Testis (tissue), 2 donors: ENCODE measurements at regions not wholly inside any gene's neighbourhood (a gene's known extent, or its start where the extent isn't known, plus 50 kb on each side); places are given as distances from the start of the nearest gene placed in this dataset.

Experiments
- POLR2A ChIP-seq: fragments of 450-650 bp; IDR thresholded peaks from one replicate; pipeline ENCODE4 v1.6.1; 2017; ENCODE audit warnings: antibody characterized with exemption, mild to moderate bottlenecking, moderate library complexity
- TF ChIP-seq, protein P1 (sequence below), 3 experiments: fragments of 450-650 bp in 2 of 3; fragments of 200-600 bp in 1 of 3; sonication (generic) in 1 of 3; IDR thresholded peaks; one replicate each; pipeline ENCODE4 v1.5.1; 2016 to 2019; ENCODE audit warnings: antibody characterized with exemption in 3 of 3, mild to moderate bottlenecking in 2 of 3, moderate library complexity in 1 of 3

DNA sequence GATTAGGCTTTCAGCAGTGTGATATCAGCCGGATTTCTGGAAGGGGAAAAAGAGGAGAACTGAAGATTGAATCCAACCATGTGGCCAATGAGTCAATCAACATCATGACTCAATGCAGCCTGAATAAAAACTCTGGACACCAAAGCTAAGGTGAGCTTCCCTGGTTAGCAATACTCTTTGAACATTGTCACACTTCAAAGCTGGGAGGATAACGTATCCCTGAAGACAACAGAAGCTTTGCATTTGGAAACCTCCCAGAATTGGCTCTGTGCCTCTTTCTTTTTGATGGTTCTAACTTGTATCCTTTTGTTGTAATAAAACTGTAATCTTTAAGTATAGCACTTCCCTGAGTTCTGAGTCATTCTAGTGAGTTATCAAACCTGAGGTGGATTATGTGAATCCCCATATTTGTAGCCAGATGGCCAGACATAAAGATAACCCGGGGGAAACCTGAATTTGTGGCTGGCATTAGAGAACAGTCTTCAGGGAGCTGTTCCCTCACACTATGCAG, 284.4 kb downstream of the IPMK start:
- TF ChIP-seq, protein P1, sequence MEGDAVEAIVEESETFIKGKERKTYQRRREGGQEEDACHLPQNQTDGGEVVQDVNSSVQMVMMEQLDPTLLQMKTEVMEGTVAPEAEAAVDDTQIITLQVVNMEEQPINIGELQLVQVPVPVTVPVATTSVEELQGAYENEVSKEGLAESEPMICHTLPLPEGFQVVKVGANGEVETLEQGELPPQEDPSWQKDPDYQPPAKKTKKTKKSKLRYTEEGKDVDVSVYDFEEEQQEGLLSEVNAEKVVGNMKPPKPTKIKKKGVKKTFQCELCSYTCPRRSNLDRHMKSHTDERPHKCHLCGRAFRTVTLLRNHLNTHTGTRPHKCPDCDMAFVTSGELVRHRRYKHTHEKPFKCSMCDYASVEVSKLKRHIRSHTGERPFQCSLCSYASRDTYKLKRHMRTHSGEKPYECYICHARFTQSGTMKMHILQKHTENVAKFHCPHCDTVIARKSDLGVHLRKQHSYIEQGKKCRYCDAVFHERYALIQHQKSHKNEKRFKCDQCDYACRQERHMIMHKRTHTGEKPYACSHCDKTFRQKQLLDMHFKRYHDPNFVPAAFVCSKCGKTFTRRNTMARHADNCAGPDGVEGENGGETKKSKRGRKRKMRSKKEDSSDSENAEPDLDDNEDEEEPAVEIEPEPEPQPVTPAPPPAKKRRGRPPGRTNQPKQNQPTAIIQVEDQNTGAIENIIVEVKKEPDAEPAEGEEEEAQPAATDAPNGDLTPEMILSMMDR (IDR thresholded peaks at IDR 0.05) = no peak
- no peak for TF ChIP-seq POLR2A
